GM19467 (cell line): ENCODE measurements at regions not wholly inside any gene's neighbourhood (a gene's known extent, or its start where the extent isn't known, plus 50 kb on each side); places are given as distances from the start of the nearest gene placed in this dataset.
"Not testable (repeated sequence)": the region's sequence is repeated elsewhere in the genome, so short reads cannot be mapped to it uniquely, and the experiment has no call there.

Source experiments
- ATAC-seq: cut with Tn5 transposase; IDR thresholded peaks from one replicate; pipeline ENCODE4 v1.9.1; 2021; ENCODE audit warnings: mild to moderate bottlenecking, moderate library complexity; ENCODE audit not compliant: unreplicated experiment

GRCh38 chr2:47653902-47654789 is 83.4 kb upstream of the KCNK12 start:
- no peak for ATAC-seq

GRCh38 chr2:47653036-47653435 is 82.3 kb upstream of the KCNK12 start:
- no peak for ATAC-seq

GRCh38 chr2:47652061-47652690 is 81.4 kb upstream of the KCNK12 start:
- no peak for ATAC-seq

DNA sequence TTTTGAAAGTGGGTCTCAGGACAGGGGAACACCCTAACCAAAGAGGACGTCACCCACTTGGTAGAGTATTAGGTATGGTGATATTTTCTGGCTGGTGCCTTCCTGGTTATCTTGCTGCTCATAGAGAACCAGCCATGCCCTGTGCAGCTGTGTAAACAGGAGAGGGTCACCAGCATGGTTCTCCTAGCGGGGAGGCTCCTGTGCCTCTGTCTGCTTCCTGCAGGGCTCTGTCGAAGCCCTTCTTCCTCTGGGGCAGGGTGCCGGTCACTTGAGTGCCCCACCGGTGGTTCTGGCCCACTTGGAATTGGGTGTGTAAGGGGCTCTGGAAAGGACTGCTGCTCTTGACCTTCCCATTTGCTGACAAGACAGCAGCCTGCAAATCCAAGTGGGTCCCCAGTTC is 80.5 kb upstream of the KCNK12 start:
- ATAC-seq, result no peak

- ATAC-seq, result no peak
Measured at GRCh38 chr2:47650001-47650535, 79.3 kb upstream of the KCNK12 start.

GRCh38 chr2:47645246-47645645 is 74.5 kb upstream of the KCNK12 start:
- no peak for ATAC-seq

DNA sequence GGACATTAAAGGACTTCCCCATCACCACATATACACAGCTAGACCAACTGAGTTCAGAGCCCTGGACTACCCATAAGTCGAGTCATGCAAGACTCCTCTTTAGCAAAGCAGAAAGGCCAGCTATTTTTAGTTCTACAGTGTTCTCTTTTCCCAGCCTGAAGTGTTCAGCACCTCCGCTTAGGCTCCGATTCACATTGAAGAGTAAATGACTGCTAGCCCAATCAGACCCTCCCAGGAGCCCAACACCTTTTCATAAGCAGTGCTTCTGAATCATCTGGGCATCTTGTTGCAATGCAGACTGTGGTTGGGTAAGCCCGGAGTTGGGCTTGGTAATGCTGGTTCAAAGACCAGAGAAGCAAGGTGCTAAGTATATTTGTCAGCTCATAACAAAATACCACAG is 73.6 kb upstream of the KCNK12 start:
- ATAC-seq, result no peak

- ATAC-seq, result no peak
Measured at GRCh38 chr2:47641366-47641765, 70.6 kb upstream of the KCNK12 start.

DNA sequence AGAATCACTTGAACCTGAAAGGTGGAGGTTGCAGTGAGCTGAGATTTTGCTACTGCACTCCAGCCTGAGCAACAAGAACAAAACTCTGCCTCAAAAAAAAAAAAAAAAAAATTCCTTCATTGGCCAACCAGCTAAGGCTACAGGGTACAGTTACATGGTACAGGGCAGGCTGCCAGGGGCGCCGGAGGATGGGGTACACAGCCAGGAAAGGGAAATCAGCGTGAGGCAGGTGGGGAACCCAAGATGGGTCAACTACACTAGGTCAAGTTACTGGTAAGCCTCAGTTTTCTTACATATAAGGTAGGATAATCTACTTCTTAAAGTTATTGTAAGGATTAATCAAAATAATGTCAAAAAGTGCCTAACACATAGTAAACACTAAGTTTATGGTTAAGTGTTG is 69.6 kb upstream of the KCNK12 start:
- no peak for ATAC-seq

GRCh38 chr2:47639467-47639866 is 68.7 kb upstream of the KCNK12 start:
- no peak for ATAC-seq

GRCh38 chr2:47638430-47638829 is 67.6 kb upstream of the KCNK12 start:
- no peak for ATAC-seq

DNA sequence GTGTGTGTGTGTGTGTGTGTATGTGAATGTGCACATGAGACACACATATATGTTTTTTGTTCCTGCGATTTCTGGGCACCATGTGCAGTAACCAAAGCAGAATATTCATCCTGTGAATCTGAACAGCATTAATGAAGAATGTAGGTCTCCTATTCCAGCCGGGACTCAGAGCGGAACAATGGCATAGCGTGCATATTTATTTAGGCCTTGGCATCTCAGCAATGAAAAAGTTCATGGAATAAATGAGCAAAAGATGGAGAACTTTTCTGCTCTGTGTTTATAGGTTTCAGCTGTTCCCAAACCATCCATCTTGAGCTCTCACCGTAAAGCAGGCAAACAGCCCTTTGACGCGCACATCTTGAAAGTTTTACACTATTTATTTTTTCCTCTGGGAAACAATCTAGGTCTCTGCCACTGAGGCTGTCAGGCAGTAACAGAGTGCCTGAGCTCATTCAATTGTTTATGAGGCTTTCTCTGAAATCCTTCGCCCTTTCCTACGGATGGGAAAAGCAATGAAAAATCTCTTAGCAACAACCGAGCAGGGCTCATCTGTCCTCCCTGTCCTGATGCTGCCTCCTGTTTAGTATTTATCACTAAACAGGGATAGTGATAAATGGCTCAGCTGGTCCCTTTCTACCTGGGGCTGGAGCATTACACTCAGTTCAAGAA is 65.9 kb upstream of the KCNK12 start:
- no peak for ATAC-seq

GRCh38 chr2:47636176-47636575 is 65.4 kb upstream of the KCNK12 start:
- no peak for ATAC-seq

DNA sequence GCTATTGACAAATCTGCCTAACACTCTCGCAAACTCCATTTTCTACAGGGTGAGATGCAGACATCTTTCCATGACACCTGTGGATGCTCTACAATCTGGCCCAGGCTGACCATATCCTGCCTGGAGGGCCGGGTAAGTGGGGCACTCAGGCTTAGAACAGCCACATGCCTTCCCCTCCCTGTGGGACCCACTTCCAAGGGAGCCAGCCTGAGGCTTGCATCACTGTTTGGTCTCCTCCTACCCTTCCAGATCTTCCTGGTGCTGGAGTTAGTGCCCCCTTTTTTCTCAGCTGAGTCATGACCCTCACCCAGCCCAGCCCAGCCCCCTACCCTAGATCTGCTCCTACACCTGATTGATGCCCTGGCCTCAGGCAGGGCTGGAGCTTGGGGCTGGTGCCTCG is 62.0 kb upstream of the KCNK12 start:
- no peak for ATAC-seq

DNA sequence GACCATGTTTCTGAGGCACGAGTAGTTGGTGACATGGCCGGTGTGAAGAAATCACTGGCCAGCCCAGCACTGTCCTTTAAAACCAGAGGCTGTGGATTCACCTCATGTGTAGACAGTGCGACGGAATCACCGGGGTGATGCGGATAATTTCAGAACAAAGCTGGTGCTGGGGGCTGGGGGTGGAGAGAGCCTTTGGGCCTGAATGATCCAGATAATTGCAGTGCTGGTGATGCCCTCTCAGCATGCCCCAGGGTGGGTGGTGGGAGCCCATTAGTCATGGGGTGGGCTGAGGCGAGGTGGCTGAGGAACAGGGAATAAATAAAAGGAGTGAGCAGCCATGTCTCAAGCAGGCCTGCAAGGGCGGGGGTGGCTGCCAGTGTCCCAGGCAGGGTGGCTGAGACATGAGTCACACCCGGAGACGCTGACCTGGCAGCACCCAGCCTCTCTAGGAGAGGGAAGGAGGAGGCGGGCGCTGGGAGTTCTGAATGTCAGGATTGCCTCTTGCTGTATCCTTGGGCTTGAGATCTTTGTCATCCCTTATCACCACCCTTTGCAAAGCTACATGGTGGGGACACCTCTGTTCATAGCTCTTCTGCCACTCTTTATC is 61.1 kb upstream of the KCNK12 start:
- ATAC-seq, result no peak

DNA sequence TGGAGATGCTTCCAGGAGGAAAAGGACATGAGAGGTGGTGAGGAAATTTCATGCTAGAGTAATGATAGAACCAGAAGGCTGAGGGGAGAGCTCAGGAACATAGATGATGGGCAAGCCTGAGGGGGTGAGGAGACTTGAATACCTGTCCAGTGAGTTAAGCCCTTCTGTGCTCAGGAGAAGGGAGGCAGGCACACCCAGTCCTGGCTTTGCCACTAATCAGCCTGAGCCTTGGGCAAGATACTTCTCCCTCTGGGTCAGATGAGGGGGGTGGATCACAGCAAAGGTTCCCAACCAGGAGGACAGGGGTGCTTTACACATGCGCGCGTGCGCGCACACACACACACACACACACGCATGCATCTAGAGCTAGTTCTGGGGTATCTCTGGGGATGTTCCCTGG is 60.5 kb upstream of the KCNK12 start:
- no peak for ATAC-seq

DNA sequence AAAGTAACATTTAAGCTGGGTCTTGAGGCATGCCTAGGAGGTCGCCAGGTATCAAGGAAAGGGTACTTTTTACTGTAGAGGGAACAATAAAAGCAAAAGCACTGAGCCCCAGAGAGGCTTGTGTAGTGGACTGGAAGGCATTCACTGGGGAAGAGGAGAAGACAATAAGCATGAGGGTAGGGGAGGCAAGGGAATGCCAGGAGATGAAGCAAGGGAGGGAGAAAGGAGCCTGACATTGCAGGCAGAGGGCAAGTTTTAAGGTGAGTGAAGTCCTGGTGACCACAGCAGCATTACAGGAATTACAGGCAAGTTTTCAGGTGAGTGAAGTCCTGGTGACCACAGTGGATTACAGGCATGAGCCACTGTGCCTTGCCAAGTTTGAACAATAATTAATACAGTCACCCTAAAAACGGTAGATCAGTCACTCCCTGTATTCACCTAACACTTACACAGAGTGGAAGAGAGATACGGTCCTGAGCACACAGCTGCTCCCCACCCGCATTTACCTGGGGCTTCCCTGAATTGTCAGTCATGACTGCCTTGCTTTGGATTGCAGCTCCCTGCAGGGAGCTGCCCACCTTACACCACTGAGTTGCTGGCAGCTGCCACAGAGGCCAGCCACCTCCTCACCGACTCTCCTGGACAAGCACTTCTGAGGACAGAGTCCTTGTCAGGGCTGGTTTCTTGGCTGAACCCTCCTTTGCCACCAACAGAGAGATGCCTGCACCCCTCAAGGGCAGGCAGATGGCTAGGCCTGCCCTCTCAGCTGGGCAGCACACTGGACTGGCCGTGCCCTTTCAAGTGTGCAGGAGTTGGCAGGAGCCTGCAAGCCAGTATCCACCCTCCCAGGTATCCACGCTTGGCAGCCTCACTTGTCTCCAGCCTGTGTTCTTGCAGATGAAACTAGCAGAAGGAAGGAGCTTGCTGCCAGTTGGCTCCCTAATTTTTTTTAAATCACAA is 59.0 kb upstream of the KCNK12 start:
- no peak for ATAC-seq

GRCh38 chr2:47628904-47629303 is 58.1 kb upstream of the KCNK12 start:
- ATAC-seq, result no peak

DNA sequence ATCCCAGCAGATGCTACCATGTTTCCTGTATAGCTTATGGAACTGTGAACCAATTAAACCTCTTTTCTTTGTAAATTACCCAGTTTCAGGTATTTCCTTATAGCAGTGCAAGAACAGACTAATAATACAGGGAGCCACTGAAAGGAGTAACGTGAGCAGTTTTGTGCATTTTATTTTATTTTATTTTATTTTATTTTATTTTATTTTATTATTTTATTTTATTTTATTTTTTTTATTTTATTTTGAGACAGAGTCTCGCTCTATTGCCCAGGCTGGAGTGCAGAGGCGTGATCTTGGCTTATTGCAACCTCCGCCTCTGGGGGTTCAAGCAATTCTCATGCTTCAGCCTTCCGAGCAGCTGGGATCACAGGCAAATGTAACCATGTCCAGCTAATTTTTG is 55.9 kb upstream of the KCNK12 start:
- ATAC-seq, result no peak

DNA sequence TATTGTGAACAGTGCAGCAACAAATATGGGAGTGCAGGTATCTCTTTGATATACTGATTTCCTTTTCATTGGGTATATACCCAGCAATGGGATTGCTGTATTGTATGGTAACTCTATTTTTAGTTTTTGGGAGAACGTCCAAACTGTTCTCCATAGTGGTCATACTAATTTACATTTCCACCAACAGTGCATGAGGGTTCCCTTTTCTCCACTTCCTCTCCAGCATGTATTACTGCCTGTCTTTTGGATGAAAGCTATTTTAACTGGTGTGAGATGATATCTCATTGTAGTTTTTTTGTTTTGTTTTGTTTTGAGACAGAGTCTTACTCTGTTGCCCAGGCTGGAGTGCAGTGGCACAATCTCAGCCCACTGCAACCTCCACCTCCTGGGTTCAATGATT is 52.4 kb upstream of the KCNK12 start:
- not testable (repeated sequence) for ATAC-seq
